CD14-positive monocyte (primary cell): ENCODE measurements at regions not wholly inside any gene's neighbourhood (a gene's known extent, or its start where the extent isn't known, plus 50 kb on each side); places are given as distances from the start of the nearest gene placed in this dataset.

Experiments
- DNase-seq, 3 donors: peaks; one replicate each; pipeline ENCODE4 v3.0.0-alpha.2; 2011 to 2022
- H2AFZ ChIP-seq: 2 replicates; pipeline ENCODE4 v1.6.0; 2012; ENCODE audit warnings: mild to moderate bottlenecking, low read depth, low read length, inconsistent platforms; ENCODE audit not compliant: insufficient read depth, poor library complexity, severe bottlenecking
- H3K27ac ChIP-seq, 2 donors: 1 replicate in 1 of 2; 2 replicates in 1 of 2; pipeline ENCODE4 v1.5.1; 2012 to 2013; ENCODE audit warnings: low read length in 2 of 2, control low read depth in 1 of 2, inconsistent platforms in 1 of 2, low read depth in 1 of 2, mild to moderate bottlenecking in 1 of 2
- H3K27me3 ChIP-seq, 2 donors: one replicate each; pipeline versions ENCODE4 v1.6.0 to v1.6.1; 2011 to 2013; ENCODE audit warnings: low read length in 2 of 2; ENCODE audit not compliant: control insufficient read depth in 2 of 2, insufficient read depth in 2 of 2
- H3K36me3 ChIP-seq, 2 donors: replicated peaks in 1 of 2; 1 replicate in 1 of 2; 2 replicates in 1 of 2; pipeline versions ENCODE4 v1.5.1 to v1.6.1; 2012 to 2013; ENCODE audit warnings: low read length in 2 of 2, control low read depth in 1 of 2, inconsistent platforms in 1 of 2, mild to moderate bottlenecking in 1 of 2; ENCODE audit not compliant: insufficient read depth in 2 of 2, control insufficient read depth in 1 of 2
- H3K4me1 ChIP-seq, 2 donors: 1 replicate in 1 of 2; 2 replicates in 1 of 2; pipeline versions ENCODE4 v1.5.1 to v1.6.1; 2012 to 2013; ENCODE audit warnings: low read length in 2 of 2, control low read depth in 1 of 2, inconsistent platforms in 1 of 2, mild to moderate bottlenecking in 1 of 2, moderate library complexity in 1 of 2; ENCODE audit not compliant: insufficient read depth in 2 of 2, control insufficient read depth in 1 of 2
- H3K4me2 ChIP-seq: replicated peaks from 2 replicates; pipeline ENCODE3; 2012; ENCODE audit warnings: low read length, moderate library complexity, mild to moderate bottlenecking; ENCODE audit not compliant: poor library complexity, severe bottlenecking; ENCODE audit errors: extremely low read depth
- H3K4me3 ChIP-seq, 3 experiments: fragments of 200-600 bp in 1 of 3; sonication (generic) in 1 of 3; replicated peaks in 1 of 3; 1 replicate in 2 of 3; 2 replicates in 1 of 3; pipeline ENCODE4 v1.5.1; 2011 to 2013; ENCODE audit warnings: low read length in 3 of 3, mild to moderate bottlenecking in 3 of 3, control low read depth in 2 of 3, low read depth in 2 of 3, inconsistent platforms in 1 of 3, moderate library complexity in 1 of 3
- H3K79me2 ChIP-seq: 2 replicates; pipeline ENCODE4 v1.6.0; 2012; ENCODE audit warnings: mild to moderate bottlenecking, control low read depth, inconsistent platforms, low read length, moderate library complexity; ENCODE audit not compliant: insufficient read depth
- H3K9ac ChIP-seq: 2 replicates; pipeline ENCODE4 v1.6.0; 2017; ENCODE audit warnings: low read length, mild to moderate bottlenecking; ENCODE audit not compliant: insufficient read depth, poor library complexity, severe bottlenecking
- H3K9me3 ChIP-seq, 2 donors: replicated peaks in 1 of 2; 1 replicate in 1 of 2; 2 replicates in 1 of 2; pipeline versions ENCODE4 v1.5.1 to v1.6.1; 2012 to 2013; ENCODE audit warnings: low read length in 2 of 2, control low read depth in 1 of 2; ENCODE audit not compliant: control insufficient read depth in 1 of 2, insufficient read depth in 1 of 2
- H4K20me1 ChIP-seq: 2 replicates; pipeline ENCODE4 v1.6.0; 2012; ENCODE audit warnings: mild to moderate bottlenecking, low read length, control low read depth, moderate library complexity; ENCODE audit not compliant: insufficient read depth
- H3K27ac Mint-ChIP-seq, 7 donors: one replicate each; pipeline ENCODE4 v1.8.0; 2020; ENCODE audit warnings: mild to moderate bottlenecking in 7 of 7, mixed read lengths in 7 of 7, moderate library complexity in 6 of 7, inconsistent platforms in 2 of 7
- H3K27me3 Mint-ChIP-seq, 3 donors: one replicate each; pipeline ENCODE4 v1.8.0; 2021 to 2022; ENCODE audit warnings: low read depth in 3 of 3, mild to moderate bottlenecking in 3 of 3, mixed read lengths in 3 of 3, moderate library complexity in 3 of 3, inconsistent platforms in 1 of 3
- H3K36me3 Mint-ChIP-seq, 2 donors: one replicate each; pipeline ENCODE4 v1.8.0; 2020; ENCODE audit warnings: mixed read lengths in 2 of 2, inconsistent platforms in 1 of 2, mild to moderate bottlenecking in 1 of 2
- H3K4me1 Mint-ChIP-seq: one replicate; pipeline ENCODE4 v1.8.0; 2020; ENCODE audit warnings: mild to moderate bottlenecking, mixed read lengths
- H3K4me3 Mint-ChIP-seq, 2 donors: one replicate each; pipeline ENCODE4 v1.8.0; 2020; ENCODE audit warnings: mild to moderate bottlenecking in 2 of 2, mixed read lengths in 2 of 2, moderate library complexity in 1 of 2
- H3K9me3 Mint-ChIP-seq, 7 donors: one replicate each; pipeline ENCODE4 v1.8.0; 2020 to 2022; ENCODE audit warnings: mixed read lengths in 7 of 7, mild to moderate bottlenecking in 6 of 7, moderate library complexity in 6 of 7, inconsistent platforms in 2 of 7
- CTCF ChIP-seq: fragments of 200-600 bp; IDR thresholded peaks from one replicate; pipeline ENCODE4 v1.8.0; 2022; ENCODE audit warnings: antibody characterized with exemption, mild to moderate bottlenecking
- WGBS: methylation state at CpG from one replicate; pipeline ENCODE4 v1.1.5; 2013; ENCODE audit warnings: missing lambda C conversion rate; ENCODE audit not compliant: insufficient coverage; 5-methylcytosine and 5-hydroxymethylcytosine counted together
- intact Hi-C, 2 donors: fragments of 100-400 bp; cut with micrococcal nuclease; formaldehyde crosslinking; loops; one replicate each; pipeline versions ENCODE4 v1.15.0 to v1.15.1; 2023

- intact Hi-C loops = no loop called here
- no peaks in the 10 kb centered on the region for H3K4me1 ChIP-seq
- WGBS = 88% methylated on average over 4 of the region's 9 CpGs
- no peaks in the 10 kb centered on the region for H3K79me2 ChIP-seq
- H3K9me3 Mint-ChIP-seq = no peaks in the 10 kb centered on the region
- no peak overlapping the region for H3K4me3 Mint-ChIP-seq
- no peak overlapping the region for H3K27ac Mint-ChIP-seq
- H3K4me2 ChIP-seq = no peak overlapping the region
- no peak for DNase-seq
- no peaks in the 10 kb centered on the region for H3K27me3 ChIP-seq
- H3K9ac ChIP-seq = no peak overlapping the region
- H3K27me3 Mint-ChIP-seq = peaks cover 0 to 2% (median 2%) of the 10 kb centered on the region in 3 donors
- no peaks in the 10 kb centered on the region for H3K36me3 ChIP-seq
- no peaks in the 10 kb centered on the region for H4K20me1 ChIP-seq
- H3K36me3 Mint-ChIP-seq = no peaks in the 10 kb centered on the region
- no peak overlapping the region for H3K27ac ChIP-seq
- no peak for TF ChIP-seq CTCF
- no peak overlapping the region for H2AFZ ChIP-seq
- H3K9me3 ChIP-seq = no peaks in the 10 kb centered on the region
- H3K4me1 Mint-ChIP-seq = no peaks in the 10 kb centered on the region
- H3K4me3 ChIP-seq = no peak overlapping the region
These were observed 60.0 kb upstream of the TYRP1 start for GRCh38 chr9:12633016-12633765.

GRCh38 chr9:12640016-12640587 lies 53.1 kb upstream of the TYRP1 start:
- intact Hi-C loops = no loop called here
- no peaks in the 10 kb centered on the region for H3K4me1 Mint-ChIP-seq
- no peak overlapping the region for H3K27ac Mint-ChIP-seq
- peaks cover 0 to 3% (median 2%) of the 10 kb centered on the region in 3 donors for H3K27me3 Mint-ChIP-seq
- Histone ChIP-seq H2AFZ (no peak overlapping the region), H3K27ac (no peak overlapping the region), H3K36me3 (no peaks in the 10 kb centered on the region), H3K4me3 (no peak overlapping the region), H3K4me2 (no peak overlapping the region), H3K4me1 (no peaks in the 10 kb centered on the region), H4K20me1 (no peaks in the 10 kb centered on the region), H3K27me3 (no peaks in the 10 kb centered on the region), H3K79me2 (no peaks in the 10 kb centered on the region), H3K9me3 (no peaks in the 10 kb centered on the region), H3K9ac (no peak overlapping the region)
- H3K9me3 Mint-ChIP-seq = peaks cover 0 to 2% (median 0%) of the 10 kb centered on the region in 7 donors
- no peak for DNase-seq
- H3K36me3 Mint-ChIP-seq = no peaks in the 10 kb centered on the region
- WGBS = no CpG with 5 or more reads among the region's 3 CpGs
- no peak for TF ChIP-seq CTCF
- no peak overlapping the region for H3K4me3 Mint-ChIP-seq
